ENCODE measurements at regions not wholly inside any gene's neighbourhood (a gene's known extent, or its start where the extent isn't known, plus 50 kb on each side); places are given as distances from the start of the nearest gene placed in this dataset.

GRCh38 chr5:58265246-58265930 is 194.5 kb downstream of the PLK2 start:
- BruUV-seq (replicated peaks): no TSS peak
- DNase-seq: no peak
- no peaks in the 10 kb centered on the region for H3K36me3 Mint-ChIP-seq (ENCODE audit: insufficient read depth, unreplicated experiment)
- no peak for TF ChIP-seq CTCF (IDR thresholded peaks at IDR 0.05; ENCODE audit: unreplicated experiment)
- H3K9me3 Mint-ChIP-seq (ENCODE audit: low read depth, unreplicated experiment): no peaks in the 10 kb centered on the region
- CTCF ChIA-PET: interaction anchor here (0.6 kb wide), 1 partner anchor 253 kb away, joined by 3 read pairs; no protein-coding TSS in a partner anchor
- no peak overlapping the region for H3K27ac Mint-ChIP-seq (ENCODE audit: unreplicated experiment)
- intact Hi-C loops (cut with micrococcal nuclease; ENCODE audit: unreplicated experiment): no loop called here
- no peak overlapping the region for H3K4me3 Mint-ChIP-seq (ENCODE audit: low read depth, unreplicated experiment)
- peaks cover under 1% of the 10 kb centered on the region for H3K4me1 Mint-ChIP-seq (ENCODE audit: low read depth, unreplicated experiment)
- no peaks in the 10 kb centered on the region for H3K27me3 Mint-ChIP-seq (ENCODE audit: unreplicated experiment)

- Mint-ChIP-seq H3K36me3 (ENCODE audit: insufficient read depth, unreplicated experiment) (no peaks in the 10 kb centered on the region), H3K27ac (ENCODE audit: unreplicated experiment) (no peak overlapping the region), H3K4me3 (ENCODE audit: low read depth, unreplicated experiment) (no peak overlapping the region), H3K4me1 (ENCODE audit: low read depth, unreplicated experiment) (peaks cover 12% of the 10 kb centered on the region), H3K9me3 (ENCODE audit: low read depth, unreplicated experiment) (no peaks in the 10 kb centered on the region), H3K27me3 (ENCODE audit: unreplicated experiment) (no peaks in the 10 kb centered on the region)
- no peak for TF ChIP-seq CTCF (IDR thresholded peaks at IDR 0.05; ENCODE audit: unreplicated experiment)
- intact Hi-C loops (cut with micrococcal nuclease; ENCODE audit: unreplicated experiment): no loop called here
- CTCF ChIA-PET: interaction anchor here (0.6 kb wide), 1 partner anchor 448 kb away, joined by 4 read pairs; no protein-coding TSS in a partner anchor
- BruUV-seq (replicated peaks): no TSS peak
- DNase-seq: no peak
Measured at GRCh38 chr5:58264276-58264675, 195.6 kb downstream of the PLK2 start.

DNA sequence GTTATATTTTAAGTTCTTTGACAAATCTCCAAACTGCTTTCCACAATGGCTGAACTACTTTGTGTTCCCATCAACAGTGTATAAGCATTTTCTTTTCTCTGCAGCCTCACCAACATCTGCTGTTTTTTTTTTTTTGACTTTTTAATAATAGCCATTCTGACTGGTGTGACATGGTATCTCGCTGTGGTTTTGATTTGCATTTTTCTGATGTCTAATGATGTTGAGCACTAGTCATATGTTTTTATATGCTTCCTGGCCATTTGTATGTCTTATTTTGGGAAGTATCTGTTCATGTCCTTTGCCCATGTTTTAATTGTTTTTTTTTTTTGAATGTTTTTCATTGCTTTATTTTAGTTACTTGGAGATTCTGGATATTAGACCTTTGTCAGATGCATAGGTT is 196.6 kb downstream of the PLK2 start:
- Mint-ChIP-seq H3K36me3 (ENCODE audit: insufficient read depth, unreplicated experiment) (no peaks in the 10 kb centered on the region), H3K4me1 (ENCODE audit: low read depth, unreplicated experiment) (peaks cover 15% of the 10 kb centered on the region), H3K4me3 (ENCODE audit: low read depth, unreplicated experiment) (no peak overlapping the region), H3K27me3 (ENCODE audit: unreplicated experiment) (no peaks in the 10 kb centered on the region), H3K27ac (ENCODE audit: unreplicated experiment) (no peak overlapping the region), H3K9me3 (ENCODE audit: low read depth, unreplicated experiment) (no peaks in the 10 kb centered on the region)
- intact Hi-C loops (cut with micrococcal nuclease; ENCODE audit: unreplicated experiment): no loop called here
- CTCF ChIA-PET: no interaction called here
- no peak for DNase-seq
- BruUV-seq (replicated peaks): no TSS peak
- no peak for TF ChIP-seq CTCF (IDR thresholded peaks at IDR 0.05; ENCODE audit: unreplicated experiment)

- no peak for DNase-seq
- H3K9me3 Mint-ChIP-seq (ENCODE audit: low read depth, unreplicated experiment): no peaks in the 10 kb centered on the region
- intact Hi-C loops (cut with micrococcal nuclease; ENCODE audit: unreplicated experiment): no loop called here
- no peak overlapping the region for H3K4me3 Mint-ChIP-seq (ENCODE audit: low read depth, unreplicated experiment)
- H3K36me3 Mint-ChIP-seq (ENCODE audit: insufficient read depth, unreplicated experiment): no peaks in the 10 kb centered on the region
- H3K27ac Mint-ChIP-seq (ENCODE audit: unreplicated experiment): no peak overlapping the region
- no TSS peak for BruUV-seq (replicated peaks)
- H3K4me1 Mint-ChIP-seq (ENCODE audit: low read depth, unreplicated experiment): peaks cover 15% of the 10 kb centered on the region
- CTCF ChIA-PET: no interaction called here
- TF ChIP-seq CTCF (IDR thresholded peaks at IDR 0.05; ENCODE audit: unreplicated experiment): no peak
- H3K27me3 Mint-ChIP-seq (ENCODE audit: unreplicated experiment): no peaks in the 10 kb centered on the region
Measured at GRCh38 chr5:58262226-58262625, 197.7 kb downstream of the PLK2 start.
